ENCODE measurements at regions not wholly inside any gene's neighbourhood (a gene's known extent, or its start where the extent isn't known, plus 50 kb on each side); places are given as distances from the start of the nearest gene placed in this dataset.

GRCh38 chr2:19667536-19667949 lies 234.2 kb downstream of the TTC32 start:
- Histone ChIP-seq H3K9ac (ENCODE audit: low read length) (no peak overlapping the region), H3K79me2 (ENCODE audit: control insufficient read depth, insufficient read depth, low read length) (no peaks in the 10 kb centered on the region), H2AFZ (ENCODE audit: insufficient read depth, low read depth, low read length, poor library complexity, severe bottlenecking) (no peak overlapping the region), H3K4me3 (ENCODE audit: control extremely low read depth in 1 of 5, extremely low read depth in 1 of 5, insufficient read depth in 1 of 5, low read depth in 2 of 5, low read length in 4 of 5) (no peak overlapping the region), H3K4me1 (ENCODE audit: control insufficient read depth in 2 of 2, insufficient read depth in 2 of 2, low read length in 2 of 2) (no peaks in the 10 kb centered on the region), H3K36me3 (replicated peaks in 1 of 2; ENCODE audit: control extremely low read depth in 1 of 2, control insufficient read depth in 1 of 2, extremely low read depth in 1 of 2, insufficient read depth in 2 of 2, low read length in 1 of 2) (no peaks in the 10 kb centered on the region), H4K20me1 (ENCODE audit: control insufficient read depth, insufficient read depth, low read length, poor library complexity, severe bottlenecking) (no peaks in the 10 kb centered on the region), H3K27me3 (replicated peaks in 1 of 4; ENCODE audit: control extremely low read depth in 1 of 4, control insufficient read depth in 3 of 4, insufficient read depth in 4 of 4, low read length in 3 of 4) (peaks cover 0 to 3% (median 1%) of the 10 kb centered on the region in 4 experiments), H3K4me2 (replicated peaks; ENCODE audit: low read depth, low read length, poor library complexity, severe bottlenecking) (no peak overlapping the region), H3K27ac (ENCODE audit: low read length in 2 of 2) (no peak overlapping the region), H3K9me3 (ENCODE audit: control extremely low read depth in 1 of 3, control insufficient read depth in 2 of 3, insufficient read depth in 1 of 3, low read length in 2 of 3) (no peaks in the 10 kb centered on the region)
- DNase-seq (no peak), ATAC-seq (ENCODE audit: low read depth) (no peak)
- no peak for TF ChIP-seq CTCF (IDR thresholded peaks at IDR 0.05)
- no peak for TF ChIP-seq EZH2 (IDR thresholded peaks at IDR 0.05; ENCODE audit: borderline replicate concordance, insufficient read depth, low read depth, low read length, poor library complexity, severe bottlenecking)
- peaks cover 18% of the 10 kb centered on the region for H3K27me3 Mint-ChIP-seq
- 38% methylated on average over 7 of the region's 8 CpGs for WGBS (ENCODE audit: insufficient coverage)
- H3K27ac Mint-ChIP-seq: no peak overlapping the region
- no peaks in the 10 kb centered on the region for H3K9me3 Mint-ChIP-seq (ENCODE audit: insufficient read depth)
- intact Hi-C loops (cut with micrococcal nuclease): no loop called here
- CTCF ChIA-PET: interaction anchor here (1.5 kb wide), 1 partner anchor 1147 kb away, joined by 4 read pairs; no protein-coding TSS in a partner anchor
- no peak overlapping the region for H3K4me3 Mint-ChIP-seq
- POLR2A ChIA-PET: no interaction called here
- no peaks in the 10 kb centered on the region for H3K4me1 Mint-ChIP-seq

- Mint-ChIP-seq H3K27me3 (peaks cover 18% of the 10 kb centered on the region), H3K4me3 (no peak overlapping the region), H3K4me1 (no peaks in the 10 kb centered on the region), H3K27ac (no peak overlapping the region), H3K9me3 (ENCODE audit: insufficient read depth) (no peaks in the 10 kb centered on the region)
- Histone ChIP-seq H3K9me3 (ENCODE audit: control extremely low read depth in 1 of 3, control insufficient read depth in 2 of 3, insufficient read depth in 1 of 3, low read length in 2 of 3) (no peaks in the 10 kb centered on the region), H4K20me1 (ENCODE audit: control insufficient read depth, insufficient read depth, low read length, poor library complexity, severe bottlenecking) (no peaks in the 10 kb centered on the region), H3K27me3 (replicated peaks in 1 of 4; ENCODE audit: control extremely low read depth in 1 of 4, control insufficient read depth in 3 of 4, insufficient read depth in 4 of 4, low read length in 3 of 4) (peaks cover 0 to 3% (median 1%) of the 10 kb centered on the region in 4 experiments), H3K27ac (ENCODE audit: low read length in 2 of 2) (no peak overlapping the region), H3K79me2 (ENCODE audit: control insufficient read depth, insufficient read depth, low read length) (no peaks in the 10 kb centered on the region), H3K9ac (ENCODE audit: low read length) (no peak overlapping the region), H3K4me2 (replicated peaks; ENCODE audit: low read depth, low read length, poor library complexity, severe bottlenecking) (no peak overlapping the region), H3K36me3 (replicated peaks in 1 of 2; ENCODE audit: control extremely low read depth in 1 of 2, control insufficient read depth in 1 of 2, extremely low read depth in 1 of 2, insufficient read depth in 2 of 2, low read length in 1 of 2) (no peaks in the 10 kb centered on the region), H2AFZ (ENCODE audit: insufficient read depth, low read depth, low read length, poor library complexity, severe bottlenecking) (no peak overlapping the region), H3K4me3 (ENCODE audit: control extremely low read depth in 1 of 5, extremely low read depth in 1 of 5, insufficient read depth in 1 of 5, low read depth in 2 of 5, low read length in 4 of 5) (no peak overlapping the region), H3K4me1 (ENCODE audit: control insufficient read depth in 2 of 2, insufficient read depth in 2 of 2, low read length in 2 of 2) (no peaks in the 10 kb centered on the region)
- ATAC-seq (ENCODE audit: low read depth) (no peak), DNase-seq (no peak)
- TF ChIP-seq EZH2 (IDR thresholded peaks at IDR 0.05; ENCODE audit: borderline replicate concordance, insufficient read depth, low read depth, low read length, poor library complexity, severe bottlenecking) (no peak), CTCF (IDR thresholded peaks at IDR 0.05) (no peak)
- intact Hi-C loops (cut with micrococcal nuclease): no loop called here
- no CpG with 5 or more reads among the region's 3 CpGs for WGBS (ENCODE audit: insufficient coverage)
- CTCF ChIA-PET: interaction anchor here (1.5 kb wide), 1 partner anchor 1146 kb away, joined by 4 read pairs; no protein-coding TSS in a partner anchor
- POLR2A ChIA-PET: no interaction called here
Measured at GRCh38 chr2:19667085-19667484, 234.7 kb downstream of the TTC32 start.

Measured in B cell (primary cell).